ENCODE measurements at regions not wholly inside any gene's neighbourhood (a gene's known extent, or its start where the extent isn't known, plus 50 kb on each side); places are given as distances from the start of the nearest gene placed in this dataset.

- DNase-seq, result no peak
- H3K27ac ChIP-seq, result no peak overlapping the region
- TF ChIP-seq CTCF (IDR thresholded peaks at IDR 0.05; ENCODE audit: low read depth, low read length), result no peak
- H3K4me3 ChIP-seq (ENCODE audit: low read depth, low read length), result no peak overlapping the region
- no peaks in the 10 kb centered on the region for H3K9me3 ChIP-seq (ENCODE audit: severe bottlenecking)
- H3K27me3 ChIP-seq (ENCODE audit: insufficient read depth, low read depth, severe bottlenecking), result no peaks in the 10 kb centered on the region
- no peaks in the 10 kb centered on the region for H3K36me3 ChIP-seq
Measured at GRCh38 chr6:17018425-17018824, 83.4 kb upstream of the STMND1 start.

DNA sequence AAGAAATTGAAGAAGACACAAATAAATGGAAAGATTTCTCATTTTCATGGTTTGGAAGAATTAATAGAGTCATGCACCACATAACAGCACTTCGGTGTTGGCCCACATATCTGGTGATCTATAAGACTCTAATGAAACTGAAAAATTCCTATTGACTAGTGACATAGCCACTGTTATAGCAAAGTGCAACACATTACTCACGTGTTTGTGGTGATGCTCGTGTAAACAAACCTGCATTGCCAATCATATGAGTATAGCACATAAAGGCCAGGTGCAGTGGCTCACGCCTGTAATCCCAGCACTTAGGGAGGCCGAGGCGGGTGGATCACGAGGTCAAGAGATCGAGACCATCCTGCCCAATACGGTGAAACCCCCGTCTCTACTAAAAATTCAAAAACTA is 84.4 kb upstream of the STMND1 start:
- no peak for DNase-seq
- Histone ChIP-seq H3K36me3 (no peaks in the 10 kb centered on the region), H3K27me3 (ENCODE audit: insufficient read depth, low read depth, severe bottlenecking) (no peaks in the 10 kb centered on the region), H3K27ac (no peak overlapping the region), H3K9me3 (ENCODE audit: severe bottlenecking) (no peaks in the 10 kb centered on the region), H3K4me3 (ENCODE audit: low read depth, low read length) (no peak overlapping the region)
- TF ChIP-seq CTCF (IDR thresholded peaks at IDR 0.05; ENCODE audit: low read depth, low read length), result no peak

DNA sequence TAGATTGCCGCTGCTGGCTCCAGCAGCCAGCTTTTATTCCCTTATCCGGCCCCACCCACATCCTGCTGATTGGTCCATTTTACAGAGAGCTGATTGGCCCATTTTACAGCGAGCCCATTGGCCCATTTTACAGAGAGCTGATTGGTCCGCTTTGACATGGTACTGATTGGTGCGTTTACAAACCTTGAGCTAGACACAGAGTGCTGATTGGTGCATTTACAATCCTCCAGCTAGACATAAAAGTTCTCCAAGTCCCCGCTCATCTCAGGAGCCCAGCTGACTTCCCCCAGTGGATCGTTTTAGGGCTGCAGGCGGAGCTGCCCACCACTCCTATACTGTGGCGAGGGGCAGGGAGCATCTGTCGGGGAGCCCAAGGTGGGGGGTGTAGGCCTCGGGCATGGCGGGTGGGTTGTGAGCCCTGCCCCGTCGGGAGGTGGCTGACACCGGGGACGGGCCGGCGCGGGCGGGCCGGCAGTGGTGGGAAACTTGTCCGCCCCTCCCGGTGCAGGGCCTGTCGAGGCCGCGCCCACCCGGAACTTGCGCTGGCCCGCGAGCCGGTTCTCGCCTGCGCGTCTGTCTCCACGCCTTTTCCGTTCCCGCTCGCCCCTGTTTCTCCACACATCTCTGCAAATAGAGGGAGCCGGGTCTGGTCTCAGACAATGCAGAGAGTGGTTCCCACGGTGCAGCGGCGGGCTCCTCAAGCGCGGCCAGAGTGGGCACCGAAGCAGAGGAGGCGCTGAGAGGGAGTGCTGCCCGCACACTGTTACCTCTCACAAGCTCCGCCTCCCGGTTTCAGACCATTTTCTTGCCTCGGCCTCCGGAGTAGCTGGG is 86.1 kb upstream of the STMND1 start:
- no peak overlapping the region for H3K27ac ChIP-seq
- no peak overlapping the region for H3K4me3 ChIP-seq (ENCODE audit: low read depth, low read length)
- no peak for DNase-seq
- no peaks in the 10 kb centered on the region for H3K27me3 ChIP-seq (ENCODE audit: insufficient read depth, low read depth, severe bottlenecking)
- no peak for TF ChIP-seq CTCF (IDR thresholded peaks at IDR 0.05; ENCODE audit: low read depth, low read length)
- H3K9me3 ChIP-seq (ENCODE audit: severe bottlenecking), result peaks cover under 1% of the 10 kb centered on the region
- H3K36me3 ChIP-seq, result no peaks in the 10 kb centered on the region

DNA sequence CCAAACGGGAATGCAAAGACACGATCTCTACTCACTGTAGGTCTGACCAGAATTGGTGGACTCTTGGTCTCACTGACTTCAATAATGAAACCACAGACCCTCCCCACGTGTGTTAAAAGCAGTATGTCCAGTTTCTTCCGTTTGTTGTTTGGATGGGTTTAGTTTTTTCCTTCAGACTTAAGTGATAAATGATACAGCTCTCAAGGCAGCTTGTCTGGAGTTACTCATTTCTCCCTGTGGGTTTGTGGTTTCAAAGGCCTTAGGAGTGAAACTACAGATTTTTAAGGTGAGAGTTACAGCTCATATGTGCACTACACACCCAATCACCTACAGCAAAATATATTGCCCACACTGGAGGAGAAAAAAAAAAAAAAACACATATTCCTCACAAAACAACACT is 86.7 kb upstream of the STMND1 start:
- no peak overlapping the region for H3K4me3 ChIP-seq (ENCODE audit: low read depth, low read length)
- DNase-seq, result no peak
- peaks cover 3% of the 10 kb centered on the region for H3K9me3 ChIP-seq (ENCODE audit: severe bottlenecking)
- H3K36me3 ChIP-seq, result no peaks in the 10 kb centered on the region
- H3K27ac ChIP-seq, result no peak overlapping the region
- H3K27me3 ChIP-seq (ENCODE audit: insufficient read depth, low read depth, severe bottlenecking), result no peaks in the 10 kb centered on the region
- no peak for TF ChIP-seq CTCF (IDR thresholded peaks at IDR 0.05; ENCODE audit: low read depth, low read length)

GRCh38 chr6:17013701-17014100 is 88.1 kb upstream of the STMND1 start:
- peaks cover 3% of the 10 kb centered on the region for H3K27me3 ChIP-seq (ENCODE audit: insufficient read depth, low read depth, severe bottlenecking)
- TF ChIP-seq CTCF (IDR thresholded peaks at IDR 0.05; ENCODE audit: low read depth, low read length), result no peak
- H3K36me3 ChIP-seq, result no peaks in the 10 kb centered on the region
- no peak overlapping the region for H3K27ac ChIP-seq
- H3K9me3 ChIP-seq (ENCODE audit: severe bottlenecking), result peaks cover 7% of the 10 kb centered on the region
- no peak for DNase-seq
- H3K4me3 ChIP-seq (ENCODE audit: low read depth, low read length), result no peak overlapping the region

All from WERI-Rb-1 (cell line).